ENCODE measurements at regions not wholly inside any gene's neighbourhood (a gene's known extent, or its start where the extent isn't known, plus 50 kb on each side); places are given as distances from the start of the nearest gene placed in this dataset.

- 17 to 24% (median 19%) methylated on average over 4 of the region's 4 CpGs for WGBS, 3 donors
- ATAC-seq (no peak), DNase-seq (no peak)
- Histone ChIP-seq H3K36me3 (ENCODE audit: insufficient read depth in 1 of 2, low read depth in 1 of 2) (no peaks in the 10 kb centered on the region), H3K27me3 (ENCODE audit: insufficient read depth in 3 of 3, low read length in 2 of 3) (peaks cover 0 to 2% (median 0%) of the 10 kb centered on the region in 3 donors), H3K4me1 (no peaks in the 10 kb centered on the region), H3K9me3 (no peaks in the 10 kb centered on the region), H3K4me3 (no peak overlapping the region), H3K27ac (no peak overlapping the region)
- intact Hi-C loops (cut with DNase I): no loop called here
- no peak for TF ChIP-seq CTCF (IDR thresholded peaks at IDR 0.05)
Measured at GRCh38 chr10:2682491-2682890, 384.9 kb upstream of the PFKP start.

GRCh38 chr10:2681891-2682290 is 385.5 kb upstream of the PFKP start:
- no peaks in the 10 kb centered on the region for H3K36me3 ChIP-seq (ENCODE audit: insufficient read depth in 1 of 2, low read depth in 1 of 2)
- H3K27ac ChIP-seq: no peak overlapping the region
- H3K4me1 ChIP-seq: no peaks in the 10 kb centered on the region
- H3K4me3 ChIP-seq: no peak overlapping the region
- H3K27me3 ChIP-seq (ENCODE audit: insufficient read depth in 3 of 3, low read length in 2 of 3): peaks cover 0 to 2% (median 0%) of the 10 kb centered on the region in 3 donors
- 32 to 43% (median 36%) methylated on average over 6 of the region's 6 CpGs for WGBS, 3 donors
- intact Hi-C loops (cut with DNase I): no loop called here
- ATAC-seq (no peak), DNase-seq (no peak)
- no peak for TF ChIP-seq CTCF (IDR thresholded peaks at IDR 0.05)
- H3K9me3 ChIP-seq: no peaks in the 10 kb centered on the region

GRCh38 chr10:2680821-2681220 is 386.5 kb upstream of the PFKP start:
- ATAC-seq (no peak), DNase-seq (no peak)
- 17 to 33% (median 27%) methylated on average over 8 of the region's 8 CpGs for WGBS, 3 donors
- Histone ChIP-seq H3K27ac (no peak overlapping the region), H3K9me3 (no peaks in the 10 kb centered on the region), H3K27me3 (ENCODE audit: insufficient read depth in 3 of 3, low read length in 2 of 3) (peaks cover 0 to 2% (median 0%) of the 10 kb centered on the region in 3 donors), H3K4me3 (no peak overlapping the region), H3K36me3 (ENCODE audit: insufficient read depth in 1 of 2, low read depth in 1 of 2) (no peaks in the 10 kb centered on the region), H3K4me1 (no peaks in the 10 kb centered on the region)
- intact Hi-C loops (cut with DNase I): no loop called here
- no peak for TF ChIP-seq CTCF (IDR thresholded peaks at IDR 0.05)

GRCh38 chr10:2679646-2680045 is 387.7 kb upstream of the PFKP start:
- no peak for DNase-seq
- Histone ChIP-seq H3K9me3 (no peaks in the 10 kb centered on the region), H3K27ac (no peak overlapping the region), H3K4me1 (no peaks in the 10 kb centered on the region), H3K27me3 (ENCODE audit: insufficient read depth in 3 of 3, low read length in 2 of 3) (peaks cover 0 to 2% (median 0%) of the 10 kb centered on the region in 3 donors), H3K4me3 (no peak overlapping the region), H3K36me3 (ENCODE audit: insufficient read depth in 1 of 2, low read depth in 1 of 2) (no peaks in the 10 kb centered on the region)
- no peak for ATAC-seq
- WGBS, 3 donors: 47 to 68% (median 53%) methylated on average over 12 of the region's 12 CpGs
- no peak for TF ChIP-seq CTCF (IDR thresholded peaks at IDR 0.05)
- intact Hi-C loops (cut with DNase I): no loop called here

- WGBS, 3 donors: 95 to 97% (median 96%) methylated on average over 1 of the region's 1 CpG
- intact Hi-C loops (cut with DNase I): no loop called here
- TF ChIP-seq CTCF (IDR thresholded peaks at IDR 0.05): no peak
Measured at GRCh38 chr10:2676455-2676854, 390.9 kb upstream of the PFKP start.

More at GRCh38 chr10:2676455-2676854, 390.9 kb upstream of the PFKP start:
- H3K27ac ChIP-seq: no peak overlapping the region
- no peaks in the 10 kb centered on the region for H3K36me3 ChIP-seq (ENCODE audit: insufficient read depth in 1 of 2, low read depth in 1 of 2)
- H3K9me3 ChIP-seq: no peaks in the 10 kb centered on the region
- no peak overlapping the region for H3K4me3 ChIP-seq
- H3K4me1 ChIP-seq: no peaks in the 10 kb centered on the region
- ATAC-seq: no peak
- no peaks in the 10 kb centered on the region for H3K27me3 ChIP-seq (ENCODE audit: insufficient read depth in 3 of 3, low read length in 2 of 3)
- DNase-seq: no peak
